PC-9 (cell line): ENCODE measurements at regions not wholly inside any gene's neighbourhood (a gene's known extent, or its start where the extent isn't known, plus 50 kb on each side); places are given as distances from the start of the nearest gene placed in this dataset.

Source experiments
- BruUV-seq: library from RNA; stranded (reverse); fragments of 400-500 nt; replicated peaks from 2 replicates; lab custom pipeline; 2021; lab: Mats Ljungman, UMichigan
- CTCF ChIA-PET: fragments of 300-600 bp; sonication (Branson Sonifier 250); formaldehyde crosslinking; loops from one replicate; lab custom pipeline; 2022; ENCODE audit warnings: antibody characterized with exemption; lab: Charles Lee
- POLR2A ChIA-PET: fragments of 300-600 bp; sonication (Branson Sonifier 250); formaldehyde crosslinking; loops from one replicate; lab custom pipeline; 2022; ENCODE audit warnings: antibody characterized with exemption; ENCODE audit not compliant: unreplicated experiment; lab: Charles Lee
- DNase-seq, 2 experiments: peaks; one replicate each; pipeline versions ENCODE4 v3.0.0 to v3.0.0-alpha.2; 2015 to 2022; ENCODE audit warnings: mixed read lengths in 1 of 2
- H2AFZ ChIP-seq: fragments of 200-600 bp; sonication (generic); 2 replicates; pipeline ENCODE4 v1.8.1; 2017; ENCODE audit warnings: antibody characterized with exemption
- H3F3A ChIP-seq: fragments of 200-600 bp; sonication (generic); 2 replicates; pipeline ENCODE4 v1.8.1; 2017; ENCODE audit warnings: antibody characterized with exemption, mild to moderate bottlenecking, low read depth; ENCODE audit not compliant: insufficient read depth
- H3K27ac ChIP-seq: fragments of 200-600 bp; sonication (generic); 2 replicates; pipeline ENCODE4 v1.6.1; 2016; ENCODE audit warnings: mixed run types
- H3K27me3 ChIP-seq: fragments of 200-600 bp; sonication (generic); 2 replicates; pipeline ENCODE4 v1.6.1; 2016; ENCODE audit warnings: low read depth, mixed run types; ENCODE audit not compliant: insufficient read depth
- H3K36me3 ChIP-seq: fragments of 200-600 bp; sonication (generic); 2 replicates; pipeline ENCODE4 v1.6.1; 2016; ENCODE audit warnings: low read depth, mixed run types
- H3K4me1 ChIP-seq: fragments of 200-600 bp; sonication (generic); replicated peaks from 2 replicates; pipeline ENCODE4 v1.6.1; 2016; ENCODE audit warnings: mixed run types; ENCODE audit not compliant: insufficient read depth
- H3K4me2 ChIP-seq: fragments of 200-600 bp; sonication (generic); 2 replicates; pipeline ENCODE4 v1.6.1; 2017; ENCODE audit warnings: mixed run types
- H3K4me3 ChIP-seq: fragments of 200-600 bp; sonication (generic); 2 replicates; pipeline ENCODE4 v1.6.1; 2016; ENCODE audit warnings: mixed run types
- H3K79me2 ChIP-seq: fragments of 200-600 bp; sonication (generic); 2 replicates; pipeline ENCODE4 v1.6.1; 2017; ENCODE audit warnings: low read depth, mixed run types
- H3K9me2 ChIP-seq: fragments of 200-600 bp; sonication (generic); 2 replicates; pipeline ENCODE4 v1.8.1; 2017; ENCODE audit warnings: mild to moderate bottlenecking; ENCODE audit not compliant: insufficient read depth
- H3K9me3 ChIP-seq: fragments of 200-600 bp; sonication (generic); 2 replicates; pipeline ENCODE4 v1.8.1; 2016; ENCODE audit warnings: low read depth; ENCODE audit not compliant: insufficient read depth
- H4K20me1 ChIP-seq: fragments of 200-600 bp; sonication (generic); 2 replicates; pipeline ENCODE4 v1.8.1; 2017; ENCODE audit not compliant: insufficient read depth
- EZH2 ChIP-seq: fragments of 200-600 bp; sonication (generic); IDR thresholded peaks from 2 replicates; pipeline ENCODE4 v1.8.0; 2017; ENCODE audit warnings: antibody characterized with exemption, low read depth
- intact Hi-C: fragments of 100-400 bp; cut with micrococcal nuclease; formaldehyde crosslinking; loops from one replicate; pipeline ENCODE4 v1.10.0; 2022; ENCODE audit not compliant: unreplicated experiment
- TF ChIP-seq, protein P1 (sequence below): fragments of 200-600 bp; sonication (generic); conservative IDR thresholded peaks from 2 replicates; pipeline ENCODE4 v1.6.1; 2017; ENCODE audit warnings: mixed run types, antibody characterized with exemption, mild to moderate bottlenecking, moderate library complexity

- Histone ChIP-seq H3K9me3 (no peaks in the 10 kb centered on the region), H3K79me2 (no peaks in the 10 kb centered on the region), H3K9me2 (no peaks in the 10 kb centered on the region; the same call in 1 of the 2 replicates), H3K4me2 (no peak overlapping the region), H4K20me1 (no peaks in the 10 kb centered on the region), H2AFZ (no peak overlapping the region), H3K4me3 (no peak overlapping the region), H3K27me3 (no peaks in the 10 kb centered on the region), H3K36me3 (no peaks in the 10 kb centered on the region), H3F3A (peaks cover 31% of the 10 kb centered on the region), H3K27ac (no peak overlapping the region), H3K4me1 (peaks cover 27% of the 10 kb centered on the region)
- TF ChIP-seq, protein P1, sequence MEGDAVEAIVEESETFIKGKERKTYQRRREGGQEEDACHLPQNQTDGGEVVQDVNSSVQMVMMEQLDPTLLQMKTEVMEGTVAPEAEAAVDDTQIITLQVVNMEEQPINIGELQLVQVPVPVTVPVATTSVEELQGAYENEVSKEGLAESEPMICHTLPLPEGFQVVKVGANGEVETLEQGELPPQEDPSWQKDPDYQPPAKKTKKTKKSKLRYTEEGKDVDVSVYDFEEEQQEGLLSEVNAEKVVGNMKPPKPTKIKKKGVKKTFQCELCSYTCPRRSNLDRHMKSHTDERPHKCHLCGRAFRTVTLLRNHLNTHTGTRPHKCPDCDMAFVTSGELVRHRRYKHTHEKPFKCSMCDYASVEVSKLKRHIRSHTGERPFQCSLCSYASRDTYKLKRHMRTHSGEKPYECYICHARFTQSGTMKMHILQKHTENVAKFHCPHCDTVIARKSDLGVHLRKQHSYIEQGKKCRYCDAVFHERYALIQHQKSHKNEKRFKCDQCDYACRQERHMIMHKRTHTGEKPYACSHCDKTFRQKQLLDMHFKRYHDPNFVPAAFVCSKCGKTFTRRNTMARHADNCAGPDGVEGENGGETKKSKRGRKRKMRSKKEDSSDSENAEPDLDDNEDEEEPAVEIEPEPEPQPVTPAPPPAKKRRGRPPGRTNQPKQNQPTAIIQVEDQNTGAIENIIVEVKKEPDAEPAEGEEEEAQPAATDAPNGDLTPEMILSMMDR = no peak
- TF ChIP-seq EZH2 = no peak
- intact Hi-C loops = loop anchor here (5.0 kb wide), 1 partner anchor 123 kb away; no protein-coding TSS in a partner anchor
- POLR2A ChIA-PET = no interaction called here
- DNase-seq = no peak
- CTCF ChIA-PET = no interaction called here
- no TSS peak for BruUV-seq
Measured at GRCh38 chr3:15979900-15980299, 182.1 kb upstream of the ANKRD28 start.

- intact Hi-C loops = loop anchor here (5.0 kb wide), 1 partner anchor 125 kb away; no protein-coding TSS in a partner anchor
- Histone ChIP-seq H3K79me2 (no peaks in the 10 kb centered on the region), H4K20me1 (no peaks in the 10 kb centered on the region), H3F3A (peaks cover 31% of the 10 kb centered on the region), H3K4me2 (peak overlapping the region; percentile 80), H3K27me3 (no peaks in the 10 kb centered on the region), H3K4me1 (peaks cover 27% of the 10 kb centered on the region), H3K27ac (peak overlapping the region; percentile 89), H3K36me3 (no peaks in the 10 kb centered on the region), H2AFZ (no peak overlapping the region; the same call in 1 of the 2 replicates), H3K9me3 (no peaks in the 10 kb centered on the region), H3K4me3 (peak overlapping the region; percentile 38; the same call in 1 of the 2 replicates), H3K9me2 (no peaks in the 10 kb centered on the region; the same call in 1 of the 2 replicates)
- CTCF ChIA-PET = no interaction called here
- TF ChIP-seq, protein P1 = no peak
- TF ChIP-seq EZH2 = no peak
- POLR2A ChIA-PET = no interaction called here
- DNase-seq = no peak
- no TSS peak for BruUV-seq
Measured at GRCh38 chr3:15982243-15982642, 184.5 kb upstream of the ANKRD28 start.

DNA sequence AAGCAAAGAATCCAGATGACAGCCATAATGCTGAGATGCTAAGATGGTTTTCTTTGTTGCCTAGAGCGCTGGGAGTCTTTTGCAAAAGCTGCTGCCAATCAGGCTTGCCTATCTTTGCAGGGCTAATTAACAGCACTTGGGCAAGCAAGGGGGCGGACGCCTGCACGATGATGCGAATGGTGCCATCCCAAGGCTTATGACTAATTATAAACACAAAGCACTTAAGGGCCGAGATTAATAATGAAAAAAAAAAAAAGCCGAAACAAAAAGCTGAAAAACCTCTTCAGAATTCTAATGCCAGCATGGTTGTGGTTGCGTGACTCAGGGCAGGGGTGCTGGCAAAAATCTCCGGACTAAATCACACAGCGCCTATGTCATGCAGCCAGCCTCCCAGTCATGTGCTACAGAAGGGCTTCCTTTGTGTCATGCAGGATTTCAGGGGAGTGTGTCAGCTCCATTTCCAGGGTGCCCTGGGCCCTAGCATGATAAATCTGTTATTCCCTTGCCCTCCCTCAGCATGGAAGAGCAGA, 185.0 kb upstream of the ANKRD28 start:
- POLR2A ChIA-PET = no interaction called here
- Histone ChIP-seq H4K20me1 (no peaks in the 10 kb centered on the region), H3K79me2 (no peaks in the 10 kb centered on the region), H3K4me2 (peak overlapping the region; percentile 80), H3K27me3 (no peaks in the 10 kb centered on the region), H3K9me3 (no peaks in the 10 kb centered on the region), H3K27ac (peak overlapping the region; percentile 89), H3K9me2 (no peaks in the 10 kb centered on the region; the same call in 1 of the 2 replicates), H3K36me3 (no peaks in the 10 kb centered on the region), H3K4me3 (peak overlapping the region; percentile 38; the same call in 1 of the 2 replicates), H3F3A (peaks cover 31% of the 10 kb centered on the region), H3K4me1 (peaks cover 27% of the 10 kb centered on the region), H2AFZ (peak overlapping the region; percentile 42)
- TF ChIP-seq, protein P1 = no peak
- TF ChIP-seq EZH2 = no peak
- CTCF ChIA-PET = interaction anchor here (0.6 kb wide), 1 partner anchor 205 kb away, joined by 3 read pairs; no protein-coding TSS in a partner anchor
- no TSS peak for BruUV-seq
- intact Hi-C loops = loop anchor here (5.0 kb wide), 1 partner anchor 125 kb away; no protein-coding TSS in a partner anchor
- DNase-seq = peak; percentile 69 to 88
